GM10847 (cell line): ENCODE measurements at regions not wholly inside any gene's neighbourhood (a gene's known extent, or its start where the extent isn't known, plus 50 kb on each side); places are given as distances from the start of the nearest gene placed in this dataset.

Experiments
- POLR2A ChIP-seq: IDR thresholded peaks from 2 replicates; pipeline ENCODE4 v1.6.1; 2011; ENCODE audit not compliant: insufficient read length; ENCODE audit errors: extremely low read depth

DNA sequence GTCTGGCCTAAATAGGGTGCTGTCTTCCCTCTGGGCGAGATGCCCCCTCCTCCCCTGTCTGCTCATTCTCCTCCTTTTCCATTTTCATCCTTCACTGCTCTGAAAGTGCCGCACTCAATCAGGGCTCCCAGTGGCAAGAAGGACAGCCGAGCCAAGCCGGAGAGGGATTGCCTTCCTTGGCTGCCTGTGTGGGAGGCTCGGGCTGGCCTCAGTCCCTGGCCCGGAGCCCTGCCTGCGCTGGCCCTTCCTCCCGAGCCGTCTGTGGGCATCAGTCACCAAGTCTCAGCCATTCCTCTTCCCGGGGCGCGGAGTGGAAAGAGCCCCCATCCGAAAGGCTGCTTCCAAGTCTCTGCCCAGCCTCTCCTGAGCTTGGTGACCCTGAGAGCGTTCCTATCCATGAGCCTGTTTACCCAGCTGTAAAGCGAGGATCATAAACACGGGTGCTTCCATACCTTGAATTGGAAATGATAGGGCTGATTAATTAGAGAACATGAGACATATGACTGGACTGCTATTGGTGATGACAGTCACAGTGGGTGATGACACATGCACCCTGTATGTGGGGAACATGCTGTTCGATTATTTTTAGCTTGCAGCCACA is 59.1 kb upstream of the TLE3 start:
- no peak for TF ChIP-seq POLR2A

DNA sequence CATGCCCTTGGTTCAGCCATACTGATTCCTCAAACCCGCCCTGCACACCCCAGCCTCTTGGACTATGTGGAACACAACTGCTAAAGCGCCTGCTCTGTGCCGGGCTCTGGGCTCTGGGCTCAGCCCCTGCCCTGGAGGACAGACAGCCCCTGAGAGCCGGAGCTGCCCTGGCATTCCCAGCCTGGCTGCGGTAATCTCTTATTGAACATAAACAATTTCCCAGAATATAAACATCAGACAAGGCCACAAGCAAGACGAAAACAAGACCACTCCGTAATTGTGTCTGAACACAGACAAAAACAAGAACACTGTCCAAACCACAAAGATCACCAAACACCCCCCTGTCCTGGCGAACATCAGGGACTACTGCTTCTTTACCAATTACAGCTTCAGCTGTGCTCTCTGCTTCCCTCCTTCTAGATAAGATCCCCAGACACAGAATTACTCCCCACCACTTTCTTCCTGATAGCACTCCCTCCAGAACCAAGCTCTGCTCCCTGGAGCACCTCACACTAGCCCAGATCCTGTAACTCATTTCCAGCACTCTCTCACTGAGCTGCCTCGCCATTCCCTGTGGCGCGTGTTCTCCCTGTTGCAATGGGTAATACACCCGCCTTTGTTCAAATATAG is 57.1 kb upstream of the TLE3 start:
- no peak for TF ChIP-seq POLR2A

- no peak for TF ChIP-seq POLR2A
These were observed 56.4 kb upstream of the TLE3 start for GRCh38 chr15:70153921-70154717.

DNA sequence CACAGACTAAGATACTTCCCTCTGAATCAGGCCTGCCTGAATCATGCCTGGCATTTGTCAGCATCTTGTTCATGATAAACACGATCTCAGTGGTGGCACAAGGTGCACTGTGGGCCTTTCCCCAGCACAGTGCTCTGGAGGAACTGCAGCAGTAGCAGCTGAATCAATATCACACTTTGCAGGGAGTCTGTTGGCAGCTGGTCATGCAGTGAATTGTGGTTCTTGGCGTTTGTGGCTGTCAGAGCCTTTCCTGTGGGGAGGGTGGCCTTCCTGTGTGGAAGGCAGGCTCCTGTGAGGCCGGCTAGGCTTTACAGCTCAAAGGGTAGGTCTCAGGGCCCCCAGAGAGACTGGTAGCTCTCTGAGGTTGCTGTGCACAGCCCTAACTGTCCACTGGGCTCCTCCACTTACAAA is 54.4 kb upstream of the TLE3 start:
- no peak for TF ChIP-seq POLR2A

DNA sequence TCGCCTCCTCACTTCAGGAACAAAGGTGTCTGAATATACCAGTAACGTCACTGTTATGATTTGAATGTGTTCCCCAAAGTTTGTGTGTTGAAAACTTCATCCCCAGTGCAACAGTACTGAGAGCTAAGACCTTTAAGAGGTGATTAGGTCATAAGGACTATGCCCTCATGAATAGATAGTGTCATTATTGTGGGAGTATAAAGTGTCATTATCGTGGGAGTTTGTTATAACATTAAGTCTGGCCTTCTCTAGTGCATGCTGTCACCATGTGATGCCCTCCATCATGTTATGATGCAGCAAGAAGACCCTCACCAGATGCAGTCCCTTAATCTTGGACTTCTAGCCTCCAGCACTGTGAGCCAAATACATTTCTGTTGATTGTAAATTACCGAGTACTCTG is 53.7 kb upstream of the TLE3 start:
- no peak for TF ChIP-seq POLR2A

GRCh38 chr15:70151003-70151402 is 53.3 kb upstream of the TLE3 start:
- no peak for TF ChIP-seq POLR2A

- TF ChIP-seq POLR2A = no peak
These were observed 52.7 kb upstream of the TLE3 start for GRCh38 chr15:70150405-70150747.

GRCh38 chr15:70149667-70150404 is 52.1 kb upstream of the TLE3 start:
- TF ChIP-seq POLR2A = no peak

GRCh38 chr15:70147778-70148177 is 50.1 kb upstream of the TLE3 start:
- TF ChIP-seq POLR2A = no peak
